RWPE1 (cell line): ENCODE measurements at regions not wholly inside any gene's neighbourhood (a gene's known extent, or its start where the extent isn't known, plus 50 kb on each side); places are given as distances from the start of the nearest gene placed in this dataset.

Source experiments
- CTCF ChIA-PET: fragments of 350-600 bp; sonication (Branson Sonifier 250); formaldehyde crosslinking; extraction: SDS; loops from one replicate; lab custom pipeline; 2021; lab: Yijun Ruan, JAX
- POLR2A ChIA-PET: fragments of 400-600 bp; formaldehyde crosslinking; extraction: SDS; loops from one replicate; lab custom pipeline; 2020; ENCODE audit warnings: antibody characterized with exemption; ENCODE audit not compliant: low non-redundant PET; lab: Yijun Ruan, JAX
- DNase-seq: peaks from one replicate; pipeline ENCODE4 v3.0.0; 2012; ENCODE audit warnings: low spot score
- H3K27ac ChIP-seq: fragments of 450-650 bp; 2 replicates; pipeline ENCODE4 v1.5.1; 2017
- CTCF ChIP-seq: fragments of 450-650 bp; conservative IDR thresholded peaks from 2 replicates; pipeline ENCODE4 v1.5.1; 2017; ENCODE audit warnings: low read depth, mild to moderate bottlenecking

- DNase-seq: no peak
- no peak for TF ChIP-seq CTCF
- ChIA-PET POLR2A (no interaction called here), CTCF (no interaction called here)
- H3K27ac ChIP-seq: no peak overlapping the region
These were observed 121.3 kb upstream of the SOX14 start for GRCh38 chr3:137642831-137643230.

DNA sequence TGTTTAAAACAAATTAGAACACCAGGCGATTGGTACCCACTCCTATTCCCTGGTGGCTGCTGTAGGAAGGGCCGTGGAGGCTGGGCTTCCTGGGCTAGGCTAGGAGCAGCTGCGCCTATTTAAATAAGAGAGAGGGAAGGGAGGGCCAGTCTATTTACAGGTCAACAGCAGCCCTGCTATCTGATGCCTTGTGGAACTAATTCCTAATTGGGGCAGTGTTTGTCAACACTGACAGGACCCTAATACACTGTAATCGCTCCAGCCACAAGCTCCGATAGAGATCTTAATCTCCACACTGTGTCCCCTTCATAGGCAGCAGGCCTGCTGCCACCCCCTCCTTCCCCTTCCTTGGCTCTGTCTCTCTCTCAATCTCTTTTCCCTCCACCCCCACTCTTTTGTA is 116.9 kb upstream of the SOX14 start:
- ChIA-PET CTCF (no interaction called here), POLR2A (no interaction called here)
- H3K27ac ChIP-seq: no peak overlapping the region
- no peak for DNase-seq
- no peak for TF ChIP-seq CTCF

- DNase-seq: no peak
- TF ChIP-seq CTCF: no peak
- H3K27ac ChIP-seq: no peak overlapping the region
- ChIA-PET POLR2A (no interaction called here), CTCF (interaction anchor here (0.6 kb wide), 1 partner anchor 29 kb away, joined by 3 read pairs; no protein-coding TSS in a partner anchor)
These were observed 94.5 kb upstream of the SOX14 start for GRCh38 chr3:137669519-137670060.

GRCh38 chr3:137687181-137687879 is 76.8 kb upstream of the SOX14 start:
- H3K27ac ChIP-seq: no peak overlapping the region
- TF ChIP-seq CTCF: no peak
- DNase-seq: no peak
- POLR2A ChIA-PET: no interaction called here
- CTCF ChIA-PET: no interaction called here

DNA sequence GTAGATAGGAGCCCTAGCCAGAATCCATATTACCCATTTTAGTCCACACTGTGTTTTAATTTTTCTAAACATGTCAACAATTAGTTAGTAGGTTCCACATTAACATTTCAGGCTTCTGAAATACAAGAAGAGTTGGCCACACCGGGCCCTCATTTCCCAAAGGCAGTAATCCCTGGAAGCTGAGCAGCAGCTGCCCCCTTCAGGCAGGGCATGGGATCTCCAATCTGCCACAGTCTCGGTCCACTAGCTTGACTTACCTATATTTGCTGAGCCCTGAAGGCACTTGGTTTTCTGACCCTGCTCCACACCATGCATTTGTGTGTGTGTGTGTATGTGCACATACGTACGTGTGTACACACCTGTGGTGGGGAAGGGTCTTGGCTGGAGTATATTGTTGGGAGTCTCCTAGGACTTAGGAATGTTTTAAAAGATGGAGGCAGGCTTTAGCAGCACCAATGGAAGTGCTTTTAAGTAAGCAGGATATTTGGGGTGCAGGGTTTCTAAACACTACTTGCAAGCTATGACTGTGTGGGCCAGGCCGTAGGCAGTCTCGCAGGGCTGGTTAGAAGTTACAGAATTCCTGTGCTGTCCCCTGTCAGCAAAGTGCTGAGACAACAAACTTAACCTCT is 71.2 kb upstream of the SOX14 start:
- POLR2A ChIA-PET: no interaction called here
- peak; percentile 23; the same call in 1 of the 2 replicates for TF ChIP-seq CTCF
- no peak overlapping the region for H3K27ac ChIP-seq
- no peak for DNase-seq
- CTCF ChIA-PET: interaction anchor here (0.6 to 1.7 kb wide), 5 partner anchors 14 to 1583 kb away, joined by 3 to 5 read pairs (median 4); no protein-coding TSS in a partner anchor

- CTCF ChIA-PET: no interaction called here
- POLR2A ChIA-PET: no interaction called here
- H3K27ac ChIP-seq: no peak overlapping the region
- TF ChIP-seq CTCF: no peak
- DNase-seq: no peak
These were observed 70.3 kb upstream of the SOX14 start for GRCh38 chr3:137693791-137694190.
